ENCODE measurements at regions not wholly inside any gene's neighbourhood (a gene's known extent, or its start where the extent isn't known, plus 50 kb on each side); places are given as distances from the start of the nearest gene placed in this dataset.

DNA sequence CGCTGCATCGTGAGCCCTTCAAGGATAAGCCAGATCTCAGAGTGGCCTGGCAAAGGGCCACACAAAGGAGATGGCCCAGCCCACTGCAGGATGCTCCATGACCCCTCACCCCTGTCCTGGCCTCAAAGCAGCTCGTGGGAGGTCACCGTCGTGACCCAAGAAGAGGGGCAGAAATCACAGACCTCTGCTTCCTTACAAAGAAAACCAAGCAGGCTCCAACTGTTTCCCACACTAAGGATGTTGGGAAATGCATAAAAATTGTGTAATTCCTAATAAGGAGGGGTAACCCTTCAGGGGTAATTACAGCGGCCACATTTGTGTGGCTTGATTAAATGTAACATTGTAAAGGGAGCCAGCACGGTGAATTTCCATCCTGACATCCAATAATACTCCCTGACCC is 102.3 kb downstream of the BOD1L2 start:
- DNase-seq = no peak

DNA sequence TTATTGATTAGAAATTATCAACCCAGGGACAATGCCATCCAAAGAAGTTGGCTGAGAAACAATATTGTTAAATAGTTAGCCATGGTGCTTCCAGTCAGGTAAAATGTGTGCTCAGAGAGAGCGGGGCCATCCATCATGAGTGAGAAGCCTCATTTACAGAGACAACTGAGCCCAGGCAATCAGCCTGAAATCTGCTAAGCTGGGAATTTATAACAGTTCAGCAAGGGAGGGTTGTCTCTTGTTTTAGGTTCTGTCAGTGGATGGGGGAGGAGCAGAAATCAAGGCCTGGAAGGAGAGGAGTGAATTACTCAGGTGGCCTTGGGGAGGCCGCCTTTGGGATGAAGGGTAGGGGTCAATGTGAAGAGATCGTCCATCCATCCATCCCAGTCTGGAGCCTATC is 102.5 kb upstream of the ST8SIA3 start:
- no peak for DNase-seq

DNA sequence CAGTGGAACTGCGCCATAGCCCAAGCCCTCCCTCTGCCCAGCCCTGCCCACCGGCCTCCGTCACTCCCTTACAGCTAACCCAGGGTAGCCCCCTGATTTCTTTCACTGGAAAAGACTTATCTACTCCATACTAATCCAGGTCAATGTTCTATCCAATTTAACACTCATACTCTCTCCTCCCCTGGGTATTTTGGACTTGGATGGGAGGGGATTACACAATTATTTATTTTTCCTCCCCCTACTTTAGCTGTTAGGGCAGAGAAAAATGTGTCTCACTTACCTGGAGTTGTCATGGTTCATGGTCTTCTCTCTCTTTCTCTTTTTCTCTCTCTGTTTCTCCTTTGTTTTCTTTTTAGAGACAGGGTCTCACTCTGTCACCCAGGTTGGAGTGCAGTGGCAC is 100.6 kb upstream of the ST8SIA3 start:
- no peak for DNase-seq

DNA sequence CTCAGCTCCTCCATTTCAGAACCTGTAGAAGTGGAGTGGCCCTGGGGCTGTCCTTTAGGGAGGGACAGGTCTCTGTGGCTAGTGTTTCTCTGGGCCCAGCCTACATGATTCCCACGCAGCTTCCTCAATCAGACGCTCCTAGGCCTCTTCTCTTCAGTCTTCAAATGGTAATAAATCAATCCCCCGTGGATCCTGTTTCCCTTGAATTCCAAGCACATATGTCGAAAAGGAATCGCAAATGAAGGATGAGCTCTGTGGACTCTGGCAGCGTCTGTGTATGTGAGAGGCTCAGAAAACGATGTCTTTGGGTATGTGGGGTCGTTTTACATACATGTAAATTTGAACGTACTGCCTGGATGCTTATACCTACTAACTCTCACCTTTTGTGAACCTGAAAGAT is 98.5 kb upstream of the ST8SIA3 start:
- no peak for DNase-seq

DNA sequence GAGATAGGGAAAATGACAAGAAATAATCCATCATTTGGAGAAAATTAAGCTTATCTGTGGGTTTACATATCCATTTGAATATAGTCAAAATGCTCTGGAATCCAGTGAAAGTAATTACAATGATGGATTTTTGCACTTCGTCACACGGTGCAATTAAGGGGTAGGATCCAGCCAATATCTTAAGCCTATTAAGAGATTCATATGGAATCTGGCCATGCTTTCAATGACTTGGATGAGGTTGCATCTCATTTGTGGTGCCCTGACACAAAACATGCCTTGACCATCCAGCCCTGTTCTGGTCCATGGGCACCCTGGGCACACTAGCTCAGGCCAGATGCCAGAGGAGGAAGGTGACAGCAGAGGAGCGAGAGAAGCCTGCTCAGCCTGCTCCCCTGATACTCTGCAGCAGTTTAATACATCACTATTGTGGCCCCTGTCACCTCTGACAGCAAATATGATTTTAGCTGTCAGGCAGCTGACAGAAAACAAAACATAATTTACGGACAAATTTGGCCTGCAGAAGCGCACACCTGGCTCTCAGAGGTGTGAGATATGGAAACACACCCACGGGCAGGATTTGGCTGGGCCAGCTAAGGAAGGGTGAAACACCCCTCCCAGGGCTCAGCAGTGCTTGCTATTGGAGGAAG is 94.1 kb upstream of the ST8SIA3 start:
- DNase-seq = no peak

DNA sequence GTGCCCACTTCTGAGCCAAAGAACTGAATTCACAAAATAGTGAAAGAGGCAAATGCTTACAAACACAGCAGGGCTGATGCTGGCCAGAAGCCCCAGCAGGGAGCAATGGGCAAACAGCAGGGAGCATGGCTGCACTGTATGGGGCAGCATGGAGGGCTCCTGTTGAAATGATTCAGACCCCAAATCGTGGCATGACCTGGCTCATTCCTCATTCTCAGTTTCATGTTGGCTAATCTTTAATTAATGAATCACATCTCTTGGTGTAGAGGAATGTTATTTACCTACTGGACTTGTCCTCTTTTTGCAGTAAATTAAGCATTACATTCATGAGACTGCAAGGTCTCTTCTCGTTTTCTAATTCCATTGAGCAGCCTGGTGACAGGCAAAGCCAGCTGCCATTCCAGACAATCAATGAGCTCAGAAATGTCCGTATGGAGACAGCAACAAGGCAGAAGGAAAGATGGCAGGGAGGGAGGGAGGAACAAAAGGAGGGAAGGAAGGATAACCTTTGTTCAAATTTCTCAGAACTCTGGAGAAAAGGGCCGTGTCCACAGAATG is 84.9 kb upstream of the ST8SIA3 start:
- no peak for DNase-seq

DNA sequence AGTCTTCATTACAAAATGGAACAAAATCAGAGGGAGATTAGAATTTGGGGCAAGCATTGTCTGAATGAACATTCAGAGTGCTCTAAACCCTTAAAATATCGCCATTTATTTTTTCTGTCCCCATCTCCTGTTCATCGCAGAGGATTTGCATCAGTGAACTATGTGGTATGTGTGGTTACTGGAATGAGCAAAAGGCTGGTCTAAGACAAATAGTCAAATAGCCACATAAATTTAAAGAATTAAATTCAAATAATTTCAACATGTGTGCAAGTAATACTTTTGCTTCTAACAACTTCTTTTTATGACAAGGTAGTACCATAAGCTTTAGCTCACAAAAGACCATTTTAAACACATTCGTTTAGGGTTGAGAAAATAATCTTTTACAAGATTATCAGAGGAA is 82.6 kb upstream of the ST8SIA3 start:
- DNase-seq = no peak

DNA sequence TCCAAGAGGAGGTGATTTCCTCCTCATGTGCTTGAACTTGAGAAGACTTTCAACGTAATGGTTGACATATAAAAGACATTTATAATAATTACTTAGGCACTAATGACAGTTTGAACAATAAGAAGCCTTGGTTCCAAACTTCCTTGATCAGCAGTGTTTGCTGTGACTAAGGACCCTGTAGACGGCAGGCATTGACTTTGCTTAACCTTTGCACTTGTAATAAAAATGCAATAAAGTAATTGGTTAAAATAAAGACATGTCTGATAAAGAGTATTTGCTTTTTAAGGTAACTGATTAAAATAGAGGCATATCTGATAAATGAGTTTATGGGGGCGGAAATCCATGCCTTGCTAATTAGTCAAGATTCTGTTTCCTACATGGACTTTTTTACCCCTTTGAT is 82.2 kb upstream of the ST8SIA3 start:
- DNase-seq = no peak

DNA sequence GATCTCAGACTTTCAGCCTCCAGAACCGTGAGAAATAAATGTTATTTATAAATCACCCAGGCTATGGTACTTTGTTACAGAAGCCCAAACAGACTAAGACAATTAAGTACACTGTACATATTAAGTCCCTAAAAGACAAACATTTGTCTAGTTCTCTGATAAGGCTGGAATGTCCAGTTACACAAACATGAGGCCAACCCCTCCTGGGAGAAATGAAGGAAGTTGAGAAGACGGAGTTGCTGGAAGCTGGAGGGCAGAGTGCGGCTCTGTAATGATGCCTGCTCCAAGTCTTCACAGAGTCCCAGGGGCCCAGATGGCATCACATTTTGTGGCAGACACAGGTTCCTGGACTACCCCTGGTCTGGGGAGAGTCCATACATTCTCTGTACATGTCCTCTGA is 79.2 kb upstream of the ST8SIA3 start:
- no peak for DNase-seq

DNA sequence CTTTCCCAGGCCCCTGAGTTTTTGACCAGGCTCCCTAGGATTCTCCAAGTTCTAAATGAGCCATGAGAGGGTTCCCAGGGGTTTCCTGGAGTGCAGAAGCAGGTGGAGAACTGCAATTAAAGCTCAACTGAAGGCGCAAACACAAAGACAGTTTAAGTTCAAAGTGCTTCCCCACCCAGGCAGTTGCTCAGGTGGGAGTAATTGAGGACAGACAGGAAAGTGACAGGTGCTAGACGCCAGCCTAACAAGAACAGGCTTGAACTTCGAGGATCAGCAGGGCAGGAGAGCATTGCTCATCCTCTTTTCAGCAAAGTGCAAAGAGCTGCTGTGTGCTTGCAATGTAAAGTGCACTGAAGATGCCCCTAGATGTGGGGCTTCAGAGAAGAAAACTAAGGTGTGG is 77.2 kb upstream of the ST8SIA3 start:
- no peak for DNase-seq

DNA sequence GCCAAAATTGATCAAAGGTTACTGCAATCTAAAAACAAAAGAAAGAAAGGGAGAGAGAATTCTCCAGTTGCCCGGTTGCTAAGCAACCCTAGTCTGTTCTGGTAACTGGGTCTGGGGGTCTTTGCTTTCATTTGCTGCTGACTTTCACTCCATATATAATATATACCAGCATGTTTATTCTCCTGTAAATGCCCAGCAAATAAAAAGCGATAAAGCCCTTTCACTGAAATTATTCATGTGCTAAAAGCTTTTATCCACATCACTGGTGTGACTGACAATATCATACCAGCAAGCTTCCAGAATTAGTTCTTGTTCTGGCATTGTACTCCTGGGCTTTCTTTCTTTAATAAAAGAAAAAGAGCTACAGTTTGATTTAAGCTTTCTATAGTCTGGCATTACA is 75.5 kb upstream of the ST8SIA3 start:
- no peak for DNase-seq

DNA sequence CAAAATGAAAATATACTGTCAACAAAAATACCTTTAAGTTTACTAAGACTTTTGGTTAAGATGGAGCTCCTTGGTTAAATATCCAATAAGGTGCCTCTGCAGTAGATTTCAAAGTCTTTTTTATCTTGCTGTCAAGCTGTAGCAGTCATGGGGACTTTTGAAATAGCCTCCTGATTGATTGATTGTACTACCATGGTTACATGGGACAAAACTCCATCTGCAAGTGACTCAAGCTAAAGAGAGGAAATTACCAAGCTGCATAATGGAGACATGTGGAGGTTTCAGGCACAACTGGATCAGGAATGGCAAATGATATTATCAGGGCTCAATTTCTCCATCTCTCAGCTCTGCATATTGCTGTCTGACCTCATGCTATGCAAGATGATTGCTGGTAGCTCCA is 73.4 kb upstream of the ST8SIA3 start:
- DNase-seq = no peak

DNA sequence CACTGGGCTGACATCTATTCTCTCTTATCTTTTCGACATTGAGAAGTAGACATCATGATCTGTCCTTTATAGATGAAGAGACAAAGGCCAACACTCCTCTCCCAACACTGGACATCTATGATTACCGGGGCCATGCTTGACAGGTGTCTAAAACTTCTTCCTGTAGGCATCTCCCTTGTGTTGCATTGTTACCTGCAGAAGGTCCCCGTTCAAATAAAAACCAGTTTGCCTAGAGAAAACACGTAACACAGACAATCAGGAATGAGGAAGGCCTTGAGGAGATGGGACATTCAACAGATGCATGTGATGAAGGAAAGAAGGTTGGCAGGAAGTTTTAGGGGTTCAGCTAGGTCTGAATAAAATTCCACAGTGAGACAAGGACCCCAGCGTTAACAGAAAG is 70.8 kb upstream of the ST8SIA3 start:
- DNase-seq = no peak

DNA sequence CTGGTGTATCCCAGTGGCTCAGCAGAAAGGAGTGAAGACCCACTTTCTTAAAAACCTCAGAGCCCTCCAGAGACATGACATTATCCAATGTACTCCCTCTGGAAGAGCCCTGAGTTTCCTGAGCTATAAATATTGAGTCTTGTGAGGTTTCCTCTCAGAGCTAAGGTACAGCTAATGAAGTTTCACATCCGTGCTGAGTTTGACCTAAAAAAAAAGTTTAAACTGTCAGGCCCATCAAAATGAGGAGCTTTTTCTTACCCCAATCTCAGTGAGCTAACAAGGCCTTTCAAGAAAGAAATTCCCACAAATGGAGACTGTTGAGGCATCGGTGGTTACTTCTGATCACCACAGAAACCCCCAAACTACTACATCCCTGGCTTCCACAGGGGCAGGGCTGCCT is 65.4 kb upstream of the ST8SIA3 start:
- no peak for DNase-seq

DNA sequence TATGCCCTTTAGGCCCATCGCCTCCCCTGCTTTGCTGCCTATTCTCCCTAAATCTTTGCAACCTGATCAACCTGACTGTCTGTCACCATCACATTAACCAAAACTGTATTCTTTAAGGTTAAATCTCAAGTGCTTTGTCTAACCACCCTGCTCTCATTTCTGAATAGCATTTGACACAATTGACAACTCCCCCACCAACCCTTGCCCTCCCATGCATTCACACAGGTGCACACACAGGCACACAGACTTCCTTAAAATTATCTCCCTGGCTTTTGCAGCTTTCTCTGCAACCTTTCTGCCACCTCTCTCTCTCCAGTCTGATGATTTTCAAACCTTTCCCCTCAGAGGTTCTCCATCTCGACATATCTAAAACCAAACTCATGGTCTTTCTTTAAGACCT is 64.6 kb upstream of the ST8SIA3 start:
- no peak for DNase-seq

DNA sequence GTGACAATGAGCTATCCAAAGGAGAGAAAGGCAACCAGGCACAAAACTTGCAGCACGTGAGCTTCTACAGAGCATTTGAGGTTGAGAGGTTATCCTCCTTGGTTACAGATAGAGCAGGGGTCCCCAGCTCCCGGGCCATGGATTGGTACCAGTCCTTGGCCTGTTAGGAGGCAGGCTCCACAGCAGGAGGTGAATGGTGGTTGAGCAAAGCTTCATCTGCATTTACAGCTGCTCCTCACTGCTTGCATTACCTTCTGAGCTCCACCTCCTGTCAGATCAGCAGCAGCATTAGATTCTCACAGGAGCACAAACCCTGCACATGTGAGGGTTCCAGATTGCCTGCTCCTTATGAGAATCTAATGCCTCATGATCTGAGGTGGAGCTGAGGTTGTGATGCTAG is 57.8 kb upstream of the ST8SIA3 start:
- no peak for DNase-seq

DNA sequence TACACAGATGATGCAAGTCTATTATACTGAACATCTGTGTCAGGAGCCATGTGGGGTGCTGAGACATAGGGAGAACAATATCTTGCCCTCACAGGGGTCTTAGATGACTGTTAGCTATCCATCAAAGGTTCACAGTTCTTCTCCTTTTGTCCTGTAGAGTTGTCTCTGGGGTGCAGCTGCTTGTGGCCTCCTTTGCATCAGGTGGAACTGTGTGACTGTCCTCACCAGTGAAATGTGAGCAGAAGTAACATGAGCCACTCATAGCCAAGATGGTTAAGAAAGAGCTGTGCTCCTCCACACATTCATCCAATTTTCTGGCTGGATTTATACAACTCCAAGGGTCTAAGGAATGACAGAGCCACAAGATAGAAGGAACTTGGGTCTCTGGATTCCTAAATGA is 56.0 kb upstream of the ST8SIA3 start:
- no peak for DNase-seq

DNA sequence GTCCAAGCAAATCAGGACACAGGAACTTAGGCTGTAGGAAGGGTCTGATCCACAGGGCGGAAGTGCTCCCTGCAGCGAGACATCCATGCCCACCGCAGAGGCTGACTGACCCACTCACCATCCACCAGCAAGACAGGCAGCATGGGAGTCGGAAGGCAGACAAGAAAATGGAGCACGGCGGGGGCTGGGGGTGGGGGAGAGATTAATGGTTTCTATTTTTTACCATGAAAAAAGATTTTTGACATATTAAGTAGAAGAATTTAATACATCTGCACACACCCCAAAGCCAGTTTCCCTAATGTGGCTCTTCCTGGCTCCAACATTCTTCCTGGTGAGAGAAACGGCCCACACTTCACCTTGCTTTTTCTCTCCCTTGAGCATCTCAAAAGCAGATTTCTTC is 55.1 kb upstream of the ST8SIA3 start:
- DNase-seq = no peak

DNA sequence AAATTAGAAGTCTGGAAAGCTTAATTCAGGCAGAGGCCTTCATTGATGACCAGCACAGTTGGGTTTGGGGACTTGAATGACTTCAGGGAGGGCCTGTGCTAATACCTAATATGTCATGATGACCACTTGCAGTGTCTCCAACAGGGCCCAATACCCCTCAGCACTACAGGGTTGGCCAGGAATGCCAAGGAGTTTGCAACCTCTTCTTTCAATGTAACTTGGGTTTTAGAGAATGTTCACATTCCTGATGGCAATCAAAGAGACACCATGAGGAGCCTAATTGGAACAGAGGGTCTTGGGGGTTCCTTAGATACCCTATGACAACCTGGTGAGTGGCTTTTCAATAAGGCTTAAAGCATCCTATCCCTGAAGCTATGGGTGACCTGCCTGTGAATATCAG is 52.4 kb upstream of the ST8SIA3 start:
- DNase-seq = no peak

DNA sequence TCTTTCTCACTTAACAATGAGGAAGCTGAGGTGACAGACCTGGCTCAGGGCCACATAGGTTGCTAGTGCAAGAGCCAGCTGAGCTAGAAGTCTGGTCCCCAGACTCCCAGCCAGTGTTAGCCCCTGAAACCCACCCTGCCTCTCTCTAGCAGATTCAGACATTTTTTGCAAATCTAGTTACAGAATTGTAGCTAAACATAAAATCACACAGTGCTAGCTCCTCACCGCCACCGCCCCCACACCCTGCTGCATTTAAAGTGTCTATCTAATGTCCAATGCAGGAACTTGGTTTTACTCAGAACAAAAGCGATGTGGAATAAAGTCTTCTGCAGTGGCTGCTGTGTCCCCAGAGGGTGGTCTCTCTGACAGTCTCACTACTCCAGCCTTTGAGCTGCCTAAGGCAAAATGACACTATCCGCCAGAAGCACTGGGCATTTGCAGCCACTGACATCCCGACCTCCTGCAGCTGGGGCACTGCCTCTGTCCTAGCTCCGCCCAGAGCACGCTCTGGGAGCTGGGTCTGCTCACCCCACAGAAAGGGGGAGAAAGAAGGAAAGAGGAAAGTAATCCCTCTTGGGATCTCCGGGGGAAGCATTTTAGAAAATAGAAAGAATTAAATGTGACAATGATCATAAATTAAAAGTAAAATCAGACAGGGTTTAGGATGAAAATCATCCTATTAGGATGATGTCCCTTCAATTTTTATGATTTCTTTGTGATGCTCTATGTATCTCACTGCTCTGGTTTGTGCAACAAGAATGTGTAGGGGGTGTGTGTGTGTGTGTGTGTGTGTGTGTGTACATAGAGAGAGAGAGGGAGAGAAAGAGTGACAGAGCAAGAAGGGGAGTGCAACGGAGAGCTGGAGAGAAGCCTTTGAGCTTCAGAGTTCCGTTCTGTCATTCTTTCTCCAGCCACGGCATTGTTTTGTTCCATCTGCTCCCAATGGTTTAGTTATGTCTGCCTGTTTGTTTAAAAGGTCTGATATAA is 50.5 kb upstream of the ST8SIA3 start:
- DNase-seq = no peak

Data from NCI-H524 treated with DMSO at 0.1 percent for 48 hours (cell line).